ENCODE measurements at regions not wholly inside any gene's neighbourhood (a gene's known extent, or its start where the extent isn't known, plus 50 kb on each side); places are given as distances from the start of the nearest gene placed in this dataset.

DNA sequence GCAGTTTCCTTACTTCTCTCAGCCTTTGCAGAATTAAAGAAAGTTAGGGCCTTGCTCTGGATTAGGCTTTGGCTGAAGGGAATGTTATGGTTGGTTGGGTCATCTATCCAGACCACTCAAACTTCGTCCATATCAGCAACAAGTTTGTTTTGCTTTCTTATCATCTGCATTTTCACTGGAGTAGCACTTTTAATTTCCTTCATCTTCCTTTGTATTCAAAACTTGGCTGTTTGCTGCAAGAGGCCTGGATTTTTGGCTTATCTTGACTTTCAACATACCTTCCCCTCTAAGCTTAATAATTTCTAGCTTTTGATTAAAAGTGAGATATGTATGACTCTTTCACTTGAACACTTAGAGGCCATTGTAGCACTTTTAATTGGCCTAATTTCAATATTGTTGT, 126.7 kb upstream of the CENPE start:
- TF ChIP-seq, protein P1, sequence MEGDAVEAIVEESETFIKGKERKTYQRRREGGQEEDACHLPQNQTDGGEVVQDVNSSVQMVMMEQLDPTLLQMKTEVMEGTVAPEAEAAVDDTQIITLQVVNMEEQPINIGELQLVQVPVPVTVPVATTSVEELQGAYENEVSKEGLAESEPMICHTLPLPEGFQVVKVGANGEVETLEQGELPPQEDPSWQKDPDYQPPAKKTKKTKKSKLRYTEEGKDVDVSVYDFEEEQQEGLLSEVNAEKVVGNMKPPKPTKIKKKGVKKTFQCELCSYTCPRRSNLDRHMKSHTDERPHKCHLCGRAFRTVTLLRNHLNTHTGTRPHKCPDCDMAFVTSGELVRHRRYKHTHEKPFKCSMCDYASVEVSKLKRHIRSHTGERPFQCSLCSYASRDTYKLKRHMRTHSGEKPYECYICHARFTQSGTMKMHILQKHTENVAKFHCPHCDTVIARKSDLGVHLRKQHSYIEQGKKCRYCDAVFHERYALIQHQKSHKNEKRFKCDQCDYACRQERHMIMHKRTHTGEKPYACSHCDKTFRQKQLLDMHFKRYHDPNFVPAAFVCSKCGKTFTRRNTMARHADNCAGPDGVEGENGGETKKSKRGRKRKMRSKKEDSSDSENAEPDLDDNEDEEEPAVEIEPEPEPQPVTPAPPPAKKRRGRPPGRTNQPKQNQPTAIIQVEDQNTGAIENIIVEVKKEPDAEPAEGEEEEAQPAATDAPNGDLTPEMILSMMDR (IDR thresholded peaks at IDR 0.05; ENCODE audit: extremely low read depth, missing control alignments): no peak
- no peak for DNase-seq (ENCODE audit: low spot score)

DNA sequence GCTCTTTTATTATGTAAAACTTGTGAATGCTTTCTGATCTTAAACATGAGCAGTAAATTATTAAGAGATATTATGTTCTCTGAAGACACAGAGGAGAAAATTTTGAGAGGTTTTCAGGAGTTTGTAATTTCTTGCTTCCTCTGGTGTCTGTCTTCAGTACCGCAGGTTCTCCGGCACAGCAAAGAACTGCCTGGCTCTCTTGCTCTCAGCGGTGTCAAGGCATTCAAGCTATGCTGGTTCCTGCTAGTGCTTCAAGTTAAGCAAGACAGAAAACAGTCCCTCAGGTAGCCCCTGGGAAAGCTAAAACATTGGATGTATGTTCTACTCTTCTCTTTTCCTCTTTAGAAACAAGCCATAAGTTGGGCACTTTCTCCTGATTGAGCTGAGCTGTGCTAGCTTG, 120.2 kb upstream of the CENPE start:
- TF ChIP-seq, protein P1 (IDR thresholded peaks at IDR 0.05; ENCODE audit: extremely low read depth, missing control alignments): no peak
- no peak for DNase-seq (ENCODE audit: low spot score)

DNA sequence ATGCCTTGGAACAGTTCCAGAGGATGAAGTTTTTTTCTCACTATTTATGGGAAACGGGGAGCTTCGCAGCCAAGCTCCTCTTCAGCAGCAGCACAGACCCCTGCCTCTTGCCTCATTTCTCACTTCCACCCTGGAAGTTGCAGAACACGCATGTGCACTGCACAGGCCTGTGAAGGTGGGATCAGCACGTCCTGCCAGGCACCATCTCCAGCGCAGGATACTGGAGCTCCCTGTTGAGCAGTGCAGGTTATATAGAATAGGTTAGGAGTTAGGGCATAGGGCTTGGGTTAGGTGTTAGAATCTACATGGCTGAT, 110.1 kb upstream of the CENPE start:
- TF ChIP-seq, protein P1 (IDR thresholded peaks at IDR 0.05; ENCODE audit: extremely low read depth, missing control alignments): no peak
- DNase-seq (ENCODE audit: low spot score): no peak

DNA sequence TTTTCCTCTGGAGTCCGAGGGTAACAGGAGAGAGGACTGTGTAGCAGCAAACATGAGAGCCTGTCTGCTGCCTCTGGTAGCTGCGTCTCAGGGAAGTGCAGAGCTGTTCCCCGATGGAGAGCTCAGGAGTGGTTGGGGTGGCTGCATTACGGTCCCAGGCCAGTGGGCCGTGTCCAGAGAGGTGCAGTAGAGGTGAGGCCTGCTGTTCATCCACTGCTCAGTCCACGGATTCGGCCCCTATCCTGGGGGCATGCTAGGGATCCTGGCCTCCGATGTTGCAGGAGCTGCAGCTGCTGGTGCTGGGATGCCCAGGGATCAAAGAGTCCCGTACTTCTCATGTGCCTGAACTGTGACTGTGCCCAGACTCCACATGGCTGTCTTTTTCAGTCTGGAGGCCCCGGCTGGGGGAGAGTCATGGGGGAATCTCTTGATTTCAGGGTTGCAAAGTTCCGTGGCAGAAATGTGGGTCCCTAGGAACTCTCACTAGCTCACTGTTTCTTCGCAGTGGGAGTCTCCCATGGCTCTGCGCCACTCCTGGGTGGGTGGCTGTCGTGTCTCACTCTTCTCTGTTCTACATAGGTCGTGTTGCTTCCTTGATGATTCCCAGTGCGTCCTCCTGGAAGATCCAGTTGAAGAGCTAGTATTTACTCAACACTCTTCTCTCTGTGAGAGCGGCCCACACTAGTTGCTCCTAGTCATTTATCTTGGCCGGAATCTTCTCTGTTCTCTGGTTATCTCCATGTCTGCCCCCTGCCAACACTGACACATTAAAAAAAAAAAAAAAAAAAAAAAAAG, 109.5 kb upstream of the CENPE start:
- TF ChIP-seq, protein P1 (IDR thresholded peaks at IDR 0.05; ENCODE audit: extremely low read depth, missing control alignments): no peak
- no peak for DNase-seq (ENCODE audit: low spot score)

DNA sequence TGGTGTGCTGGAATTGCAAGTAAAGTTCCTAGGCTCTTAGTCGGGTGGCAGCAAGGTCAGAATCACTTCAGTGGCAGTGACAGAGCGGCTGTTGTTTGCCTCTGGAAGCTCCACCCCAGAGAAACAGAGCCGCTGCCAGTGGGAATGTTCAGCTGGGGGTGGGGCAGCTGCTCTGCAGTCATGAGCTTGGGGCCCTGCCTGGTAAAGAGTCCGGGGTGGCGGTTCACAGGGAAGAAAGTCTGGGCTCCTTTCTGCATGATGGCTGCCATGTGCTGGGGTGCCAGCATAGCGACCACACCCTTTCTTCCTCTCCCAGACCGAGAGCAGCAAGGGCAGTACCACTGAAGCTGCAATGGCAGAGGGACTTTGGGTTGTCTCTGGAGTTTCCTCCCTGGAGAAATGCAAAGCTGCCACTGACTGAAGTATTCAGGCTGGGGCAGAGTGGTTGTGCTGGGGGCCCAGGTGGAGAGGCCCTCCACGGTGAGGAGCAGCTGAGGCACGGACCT, 108.8 kb upstream of the CENPE start:
- TF ChIP-seq, protein P1 (IDR thresholded peaks at IDR 0.05; ENCODE audit: extremely low read depth, missing control alignments): no peak
- no peak for DNase-seq (ENCODE audit: low spot score)

DNA sequence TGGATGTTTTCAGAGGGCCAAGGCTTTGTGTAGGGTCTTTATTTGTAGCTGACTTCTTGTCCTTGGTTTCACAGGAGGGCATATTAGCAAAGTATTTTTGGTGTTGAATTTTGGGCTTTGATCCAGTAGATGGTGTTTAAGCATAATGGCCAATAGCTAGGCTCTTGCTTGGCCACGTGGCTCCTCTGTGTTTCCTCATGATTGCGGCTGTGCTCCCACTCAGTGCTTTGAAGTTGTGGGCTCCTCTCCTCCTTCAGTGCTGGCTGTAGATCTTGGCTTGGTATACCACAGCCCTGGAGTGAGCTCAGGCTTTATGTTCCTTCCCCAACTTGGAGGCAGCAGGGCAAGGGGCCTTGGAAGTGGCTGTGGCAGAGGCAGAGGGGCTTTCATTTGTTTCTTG, 107.2 kb upstream of the CENPE start:
- DNase-seq (ENCODE audit: low spot score): no peak
- TF ChIP-seq, protein P1 (IDR thresholded peaks at IDR 0.05; ENCODE audit: extremely low read depth, missing control alignments): no peak

DNA sequence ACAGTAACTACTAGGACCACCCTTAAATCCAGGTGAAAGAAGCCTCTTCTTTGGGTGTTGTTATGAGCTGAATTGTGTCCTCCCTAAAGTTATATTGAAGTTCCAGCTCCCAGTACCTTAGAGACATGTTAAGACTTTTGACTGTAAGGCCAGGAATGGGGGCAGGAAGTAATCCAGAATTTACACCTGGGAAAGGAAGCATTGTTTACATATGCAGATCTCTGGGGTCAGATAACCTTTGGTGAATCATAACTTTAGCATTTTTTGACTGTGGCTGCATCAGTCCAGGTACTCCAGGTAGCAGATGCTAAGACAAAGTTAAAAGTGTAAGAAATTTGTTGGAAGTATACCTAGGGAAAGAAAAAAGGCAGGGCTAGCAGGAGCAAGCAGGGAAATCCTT, 104.9 kb upstream of the CENPE start:
- TF ChIP-seq, protein P1 (IDR thresholded peaks at IDR 0.05; ENCODE audit: extremely low read depth, missing control alignments): no peak
- no peak for DNase-seq (ENCODE audit: low spot score)
